ENCODE measurements at regions not wholly inside any gene's neighbourhood (a gene's known extent, or its start where the extent isn't known, plus 50 kb on each side); places are given as distances from the start of the nearest gene placed in this dataset.
A peak's percentile ranks its signal among the peaks of the same experiment; 100 is the strongest.

DNA sequence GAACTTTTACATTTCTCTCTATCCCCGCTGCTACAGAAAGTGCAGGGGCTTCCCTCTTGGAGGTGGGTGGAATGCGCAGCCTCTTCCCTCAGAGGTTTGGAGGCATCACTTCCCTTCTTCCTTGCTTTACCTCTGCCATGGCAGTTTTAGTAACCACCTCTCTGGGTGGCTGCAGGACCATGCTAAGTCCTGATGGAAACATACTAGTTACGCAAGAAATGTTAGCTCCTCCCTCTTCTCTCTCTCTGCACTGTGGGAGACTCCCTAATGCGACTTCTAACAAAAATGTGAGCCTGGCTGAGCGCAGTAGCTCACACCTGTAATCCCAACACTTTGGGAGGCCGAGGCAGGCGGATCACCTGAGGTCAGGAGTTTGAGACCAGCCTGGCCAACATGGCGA lies 116.8 kb upstream of the RAB6C start:
- Histone ChIP-seq H3K27me3 (ENCODE audit: control insufficient read depth in 2 of 2, insufficient read depth in 2 of 2, low read length in 2 of 2) (peaks cover 3 to 22% of the 10 kb centered on the region in 2 experiments; a peak in 3 of 5 replicates), H3K4me3 (no peak overlapping the region), H3K36me3 (ENCODE audit: control insufficient read depth, insufficient read depth, low read length) (no peaks in the 10 kb centered on the region), H3K79me2 (ENCODE audit: control insufficient read depth, insufficient read depth, low read length) (no peaks in the 10 kb centered on the region), H3K9ac (ENCODE audit: insufficient read depth in 1 of 2, low read depth in 2 of 2, low read length in 2 of 2) (no peak overlapping the region), H3K4me2 (ENCODE audit: insufficient read depth, low read length) (no peak overlapping the region), H4K20me1 (replicated peaks; ENCODE audit: control insufficient read depth, insufficient read depth, low read length) (0 out of 2 replicates have a peak, but pooled peaks cover 2% of the 10 kb centered on the region), H3K9me3 (replicated peaks; ENCODE audit: control insufficient read depth, insufficient read depth, low read depth, low read length) (no peaks in the 10 kb centered on the region), H3K27ac (ENCODE audit: extremely low read depth, low read depth, low read length) (no peak overlapping the region), H3K4me1 (replicated peaks in 1 of 2; ENCODE audit: control insufficient read depth in 2 of 2, insufficient read depth in 2 of 2, low read length in 2 of 2) (no peaks in the 10 kb centered on the region), H2AFZ (ENCODE audit: low read depth, low read length) (no peak overlapping the region), H3K9me1 (ENCODE audit: control insufficient read depth, insufficient read depth, low read length) (no peaks in the 10 kb centered on the region)
- intact Hi-C loops (cut with micrococcal nuclease): no loop called here
- ChIA-PET POLR2A (interaction anchor here (0.6 kb wide), 1 partner anchor 16 kb away, joined by 3 read pairs; no protein-coding TSS in a partner anchor), CTCF (ENCODE audit: low intra/inter-chr PET ratio) (no interaction called here)
- ATAC-seq (no peak), DNase-seq (ENCODE audit: extremely low read depth in 1 of 4, low spot score in 3 of 4) (no peak), FAIRE-seq (no peak)
- BruUV-seq (replicated peaks): no TSS peak
- WGBS (ENCODE audit: insufficient coverage, low coverage, missing lambda C conversion rate): 0% methylated on average over 8 of the region's 8 CpGs
- in situ Hi-C loops (cut with MboI): no loop called here
- TF ChIP-seq AFF1 (IDR thresholded peaks at IDR 0.05; ENCODE audit: low read depth in 1 of 2, partially characterized antibody in 2 of 2) (no peak), IFI16 (CRISPR knock-in tag; IDR thresholded peaks at IDR 0.05) (no peak), ZNF444 (CRISPR knock-in tag; IDR thresholded peaks at IDR 0.05) (no peak), CAMTA2 (CRISPR knock-in tag; conservative IDR thresholded peaks at IDR 0.05) (no peak), HNRNPK (IDR thresholded peaks at IDR 0.05; ENCODE audit: low read depth, low read length, poor library complexity, severe bottlenecking) (no peak), CEBPB (tag; IDR thresholded peaks at IDR 0.05) (peak; percentile 64; the same call in 1 of the 2 replicates), ERF (CRISPR knock-in tag; IDR thresholded peaks at IDR 0.05) (no peak), HNRNPH1 (optimal IDR thresholded peaks at IDR 0.05; ENCODE audit: low read depth, low read length) (no peak), CEBPG (CRISPR knock-in tag; IDR thresholded peaks at IDR 0.05) (no peak), CEBPG (tag; conservative IDR thresholded peaks at IDR 0.05 in 1 of 2, IDR thresholded peaks at IDR 0.05 in 1 of 2) (peak in 1 of 2 experiments; percentile 42; a peak in 1 of 4 replicates), NFIC (IDR thresholded peaks at IDR 0.05) (no peak)
